ENCODE measurements at regions not wholly inside any gene's neighbourhood (a gene's known extent, or its start where the extent isn't known, plus 50 kb on each side); places are given as distances from the start of the nearest gene placed in this dataset.

GRCh38 chr11:30775233-30775522 lies 189.0 kb upstream of the MPPED2 start:
- TF ChIP-seq HNF4A (conservative IDR thresholded peaks at IDR 0.05) (no peak), TAF1 (conservative IDR thresholded peaks at IDR 0.05) (no peak), GABPA (IDR thresholded peaks at IDR 0.05 in 1 of 2, conservative IDR thresholded peaks at IDR 0.05 in 1 of 2) (no peak), EGR1 (IDR thresholded peaks at IDR 0.05; ENCODE audit: low read depth in 2 of 2) (no peak), JUND (IDR thresholded peaks at IDR 0.05) (no peak)
- TF ChIP-seq, protein P1, sequence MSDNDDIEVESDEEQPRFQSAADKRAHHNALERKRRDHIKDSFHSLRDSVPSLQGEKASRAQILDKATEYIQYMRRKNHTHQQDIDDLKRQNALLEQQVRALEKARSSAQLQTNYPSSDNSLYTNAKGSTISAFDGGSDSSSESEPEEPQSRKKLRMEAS (IDR thresholded peaks at IDR 0.05): no peak
- no peak overlapping the region for H3K9ac ChIP-seq (ENCODE audit: low read depth in 1 of 2, low read length in 2 of 2)
- DNase-seq (ENCODE audit: low spot score): no peak
- H3K4me1 ChIP-seq (ENCODE audit: control insufficient read depth in 4 of 4, insufficient read depth in 4 of 4, low read length in 3 of 4): no peaks in the 10 kb centered on the region
- no peaks in the 10 kb centered on the region for H3K36me3 ChIP-seq (ENCODE audit: control insufficient read depth in 4 of 4, insufficient read depth in 3 of 4, low read depth in 1 of 4, low read length in 3 of 4)
- H3K4me3 ChIP-seq (ENCODE audit: low read depth in 1 of 3, low read length in 3 of 3): no peak overlapping the region
- H3K27me3 ChIP-seq (ENCODE audit: control insufficient read depth in 4 of 4, insufficient read depth in 4 of 4, low read length in 3 of 4): no peaks in the 10 kb centered on the region
- no peaks in the 10 kb centered on the region for H3K9me3 ChIP-seq (ENCODE audit: control insufficient read depth in 4 of 4, low read length in 3 of 4)
- WGBS: 56% methylated on average over 1 of the region's 1 CpG
- H3K27ac ChIP-seq (ENCODE audit: low read depth in 1 of 2, low read length in 2 of 2): no peak overlapping the region

- TF ChIP-seq FOXA1 (IDR thresholded peaks at IDR 0.05) (no peak), TAF1 (conservative IDR thresholded peaks at IDR 0.05) (no peak), NR2F2 (IDR thresholded peaks at IDR 0.05) (no peak), SP1 (IDR thresholded peaks at IDR 0.05) (no peak), HNF4G (IDR thresholded peaks at IDR 0.05) (no peak), HNF4A (conservative IDR thresholded peaks at IDR 0.05) (no peak), JUND (IDR thresholded peaks at IDR 0.05) (no peak), YY1 (IDR thresholded peaks at IDR 0.05) (no peak), RXRA (IDR thresholded peaks at IDR 0.05) (no peak), FOXA2 (IDR thresholded peaks at IDR 0.05) (no peak), ATF3 (IDR thresholded peaks at IDR 0.05) (no peak)
- TF ChIP-seq, protein P2, sequence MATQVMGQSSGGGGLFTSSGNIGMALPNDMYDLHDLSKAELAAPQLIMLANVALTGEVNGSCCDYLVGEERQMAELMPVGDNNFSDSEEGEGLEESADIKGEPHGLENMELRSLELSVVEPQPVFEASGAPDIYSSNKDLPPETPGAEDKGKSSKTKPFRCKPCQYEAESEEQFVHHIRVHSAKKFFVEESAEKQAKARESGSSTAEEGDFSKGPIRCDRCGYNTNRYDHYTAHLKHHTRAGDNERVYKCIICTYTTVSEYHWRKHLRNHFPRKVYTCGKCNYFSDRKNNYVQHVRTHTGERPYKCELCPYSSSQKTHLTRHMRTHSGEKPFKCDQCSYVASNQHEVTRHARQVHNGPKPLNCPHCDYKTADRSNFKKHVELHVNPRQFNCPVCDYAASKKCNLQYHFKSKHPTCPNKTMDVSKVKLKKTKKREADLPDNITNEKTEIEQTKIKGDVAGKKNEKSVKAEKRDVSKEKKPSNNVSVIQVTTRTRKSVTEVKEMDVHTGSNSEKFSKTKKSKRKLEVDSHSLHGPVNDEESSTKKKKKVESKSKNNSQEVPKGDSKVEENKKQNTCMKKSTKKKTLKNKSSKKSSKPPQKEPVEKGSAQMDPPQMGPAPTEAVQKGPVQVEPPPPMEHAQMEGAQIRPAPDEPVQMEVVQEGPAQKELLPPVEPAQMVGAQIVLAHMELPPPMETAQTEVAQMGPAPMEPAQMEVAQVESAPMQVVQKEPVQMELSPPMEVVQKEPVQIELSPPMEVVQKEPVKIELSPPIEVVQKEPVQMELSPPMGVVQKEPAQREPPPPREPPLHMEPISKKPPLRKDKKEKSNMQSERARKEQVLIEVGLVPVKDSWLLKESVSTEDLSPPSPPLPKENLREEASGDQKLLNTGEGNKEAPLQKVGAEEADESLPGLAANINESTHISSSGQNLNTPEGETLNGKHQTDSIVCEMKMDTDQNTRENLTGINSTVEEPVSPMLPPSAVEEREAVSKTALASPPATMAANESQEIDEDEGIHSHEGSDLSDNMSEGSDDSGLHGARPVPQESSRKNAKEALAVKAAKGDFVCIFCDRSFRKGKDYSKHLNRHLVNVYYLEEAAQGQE (IDR thresholded peaks at IDR 0.05): no peak
- TF ChIP-seq, protein P1 (IDR thresholded peaks at IDR 0.05): no peak
- TF ChIP-seq, protein P3, sequence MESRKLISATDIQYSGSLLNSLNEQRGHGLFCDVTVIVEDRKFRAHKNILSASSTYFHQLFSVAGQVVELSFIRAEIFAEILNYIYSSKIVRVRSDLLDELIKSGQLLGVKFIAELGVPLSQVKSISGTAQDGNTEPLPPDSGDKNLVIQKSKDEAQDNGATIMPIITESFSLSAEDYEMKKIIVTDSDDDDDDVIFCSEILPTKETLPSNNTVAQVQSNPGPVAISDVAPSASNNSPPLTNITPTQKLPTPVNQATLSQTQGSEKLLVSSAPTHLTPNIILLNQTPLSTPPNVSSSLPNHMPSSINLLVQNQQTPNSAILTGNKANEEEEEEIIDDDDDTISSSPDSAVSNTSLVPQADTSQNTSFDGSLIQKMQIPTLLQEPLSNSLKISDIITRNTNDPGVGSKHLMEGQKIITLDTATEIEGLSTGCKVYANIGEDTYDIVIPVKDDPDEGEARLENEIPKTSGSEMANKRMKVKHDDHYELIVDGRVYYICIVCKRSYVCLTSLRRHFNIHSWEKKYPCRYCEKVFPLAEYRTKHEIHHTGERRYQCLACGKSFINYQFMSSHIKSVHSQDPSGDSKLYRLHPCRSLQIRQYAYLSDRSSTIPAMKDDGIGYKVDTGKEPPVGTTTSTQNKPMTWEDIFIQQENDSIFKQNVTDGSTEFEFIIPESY (IDR thresholded peaks at IDR 0.05): no peak
- Histone ChIP-seq H3K27ac (ENCODE audit: low read depth in 1 of 2, low read length in 2 of 2) (no peak overlapping the region), H3K9me3 (ENCODE audit: control insufficient read depth in 4 of 4, low read length in 3 of 4) (no peaks in the 10 kb centered on the region), H3K4me3 (ENCODE audit: low read depth in 1 of 3, low read length in 3 of 3) (no peak overlapping the region), H3K27me3 (ENCODE audit: control insufficient read depth in 4 of 4, insufficient read depth in 4 of 4, low read length in 3 of 4) (no peaks in the 10 kb centered on the region), H3K36me3 (ENCODE audit: control insufficient read depth in 4 of 4, insufficient read depth in 3 of 4, low read depth in 1 of 4, low read length in 3 of 4) (no peaks in the 10 kb centered on the region), H3K9ac (ENCODE audit: low read depth in 1 of 2, low read length in 2 of 2) (no peak overlapping the region), H3K4me1 (ENCODE audit: control insufficient read depth in 4 of 4, insufficient read depth in 4 of 4, low read length in 3 of 4) (no peaks in the 10 kb centered on the region)
- no peak for DNase-seq (ENCODE audit: low spot score)
- 37% methylated on average over 8 of the region's 8 CpGs for WGBS
These were observed 188.5 kb upstream of the MPPED2 start for GRCh38 chr11:30774496-30775232.

Data from liver (tissue), 7 donors.